BE2C (cell line): ENCODE measurements at regions not wholly inside any gene's neighbourhood (a gene's known extent, or its start where the extent isn't known, plus 50 kb on each side); places are given as distances from the start of the nearest gene placed in this dataset.

Source experiments
- DNase-seq: peaks from one replicate; pipeline ENCODE4 v3.0.0-alpha.2; 2020
- H3K27me3 ChIP-seq: fragments of 250-450 bp; sonication (Bioruptor Pico); 2 replicates; pipeline ENCODE4 v1.5.1; 2020; ENCODE audit warnings: mild to moderate bottlenecking
- H3K36me3 ChIP-seq: fragments of 250-450 bp; sonication (Bioruptor Pico); 2 replicates; pipeline ENCODE4 v1.5.1; 2020; ENCODE audit warnings: mild to moderate bottlenecking
- H3K4me1 ChIP-seq: fragments of 250-450 bp; sonication (Bioruptor Pico); 2 replicates; pipeline ENCODE4 v1.5.1; 2020
- H3K4me3 ChIP-seq: 2 replicates; pipeline ENCODE4 v1.5.1; 2011; ENCODE audit warnings: low read depth, low read length
- H3K9me3 ChIP-seq: fragments of 250-450 bp; sonication (Bioruptor Pico); 2 replicates; pipeline ENCODE4 v1.5.1; 2020
- TF ChIP-seq, protein P1 (sequence below): IDR thresholded peaks from 2 replicates; pipeline ENCODE4 v1.5.1; 2012; ENCODE audit warnings: mild to moderate bottlenecking, low read depth, low read length

DNA sequence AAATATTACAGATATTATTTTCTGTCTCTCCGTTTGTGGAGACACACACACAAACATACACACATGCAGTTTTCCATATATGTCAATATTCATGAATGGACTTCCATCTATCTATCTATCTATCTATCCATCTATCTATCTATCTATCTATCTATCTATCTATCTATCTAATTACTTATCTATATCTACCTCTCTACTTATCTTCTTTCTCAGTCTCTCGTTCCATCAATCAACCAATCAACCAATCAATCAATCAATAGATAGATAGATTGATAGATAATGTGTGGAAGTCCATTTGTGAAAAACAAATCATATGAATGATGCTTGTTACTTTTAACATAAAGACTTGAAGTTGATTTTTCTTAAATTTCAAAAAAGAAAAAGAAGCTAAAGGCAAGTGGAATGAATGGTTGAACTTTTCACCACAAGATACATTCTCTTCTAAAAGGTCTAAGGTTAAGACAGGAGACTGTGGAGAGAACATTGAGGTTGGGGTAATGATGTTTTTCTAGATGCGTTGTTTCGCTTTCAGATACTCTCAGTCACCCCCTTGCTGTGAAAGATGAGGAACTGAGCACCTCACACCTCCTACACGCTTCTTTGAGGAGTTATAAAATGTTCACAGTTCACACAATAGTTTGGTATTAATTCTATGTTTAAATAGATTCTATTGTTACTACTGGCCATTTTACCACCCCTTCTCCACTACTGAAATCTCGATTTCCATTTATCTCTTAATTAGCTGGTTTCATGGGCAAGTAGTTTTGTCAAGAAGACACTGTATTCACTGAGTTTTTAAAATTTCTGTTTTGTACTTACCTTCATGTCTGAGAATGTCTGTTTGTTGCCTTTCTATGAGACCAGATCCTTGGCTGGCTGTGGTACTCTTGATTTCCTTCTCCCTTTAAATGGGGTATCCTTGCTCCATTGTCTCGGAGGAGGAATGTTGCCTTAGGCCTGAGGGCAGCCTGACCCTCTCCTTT lies 114.1 kb downstream of the EMX2 start:
- H3K4me1 ChIP-seq = no peaks in the 10 kb centered on the region
- no peaks in the 10 kb centered on the region for H3K36me3 ChIP-seq
- no peaks in the 10 kb centered on the region for H3K9me3 ChIP-seq
- H3K4me3 ChIP-seq = no peak overlapping the region
- H3K27me3 ChIP-seq = no peaks in the 10 kb centered on the region
- DNase-seq = no peak
- TF ChIP-seq, protein P1, sequence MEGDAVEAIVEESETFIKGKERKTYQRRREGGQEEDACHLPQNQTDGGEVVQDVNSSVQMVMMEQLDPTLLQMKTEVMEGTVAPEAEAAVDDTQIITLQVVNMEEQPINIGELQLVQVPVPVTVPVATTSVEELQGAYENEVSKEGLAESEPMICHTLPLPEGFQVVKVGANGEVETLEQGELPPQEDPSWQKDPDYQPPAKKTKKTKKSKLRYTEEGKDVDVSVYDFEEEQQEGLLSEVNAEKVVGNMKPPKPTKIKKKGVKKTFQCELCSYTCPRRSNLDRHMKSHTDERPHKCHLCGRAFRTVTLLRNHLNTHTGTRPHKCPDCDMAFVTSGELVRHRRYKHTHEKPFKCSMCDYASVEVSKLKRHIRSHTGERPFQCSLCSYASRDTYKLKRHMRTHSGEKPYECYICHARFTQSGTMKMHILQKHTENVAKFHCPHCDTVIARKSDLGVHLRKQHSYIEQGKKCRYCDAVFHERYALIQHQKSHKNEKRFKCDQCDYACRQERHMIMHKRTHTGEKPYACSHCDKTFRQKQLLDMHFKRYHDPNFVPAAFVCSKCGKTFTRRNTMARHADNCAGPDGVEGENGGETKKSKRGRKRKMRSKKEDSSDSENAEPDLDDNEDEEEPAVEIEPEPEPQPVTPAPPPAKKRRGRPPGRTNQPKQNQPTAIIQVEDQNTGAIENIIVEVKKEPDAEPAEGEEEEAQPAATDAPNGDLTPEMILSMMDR = no peak

- TF ChIP-seq, protein P1 = no peak
- DNase-seq = no peak
- Histone ChIP-seq H3K27me3 (no peaks in the 10 kb centered on the region), H3K9me3 (no peaks in the 10 kb centered on the region), H3K36me3 (no peaks in the 10 kb centered on the region), H3K4me1 (no peaks in the 10 kb centered on the region), H3K4me3 (no peak overlapping the region)
These were observed 118.8 kb downstream of the EMX2 start for GRCh38 chr10:117661316-117661715.

- Histone ChIP-seq H3K4me3 (no peak overlapping the region), H3K27me3 (no peaks in the 10 kb centered on the region)
- TF ChIP-seq, protein P1 = no peak
These were observed 119.6 kb downstream of the EMX2 start for GRCh38 chr10:117662126-117662525.

GRCh38 chr10:117662751-117663540 lies 120.4 kb downstream of the EMX2 start:
- Histone ChIP-seq H3K9me3 (no peaks in the 10 kb centered on the region), H3K4me3 (no peak overlapping the region), H3K36me3 (no peaks in the 10 kb centered on the region), H3K27me3 (no peaks in the 10 kb centered on the region), H3K4me1 (no peaks in the 10 kb centered on the region)
- TF ChIP-seq, protein P1 = no peak
- DNase-seq = no peak

More at GRCh38 chr10:117662126-117662525, 119.6 kb downstream of the EMX2 start:
- Histone ChIP-seq H3K9me3 (no peaks in the 10 kb centered on the region), H3K36me3 (no peaks in the 10 kb centered on the region), H3K4me1 (no peaks in the 10 kb centered on the region)
- no peak for DNase-seq

- Histone ChIP-seq H3K4me3 (no peak overlapping the region), H3K27me3 (no peaks in the 10 kb centered on the region), H3K36me3 (no peaks in the 10 kb centered on the region), H3K9me3 (no peaks in the 10 kb centered on the region), H3K4me1 (no peaks in the 10 kb centered on the region)
- TF ChIP-seq, protein P1 = no peak
- no peak for DNase-seq
These were observed 121.2 kb downstream of the EMX2 start for GRCh38 chr10:117663750-117664149.
